NCI-H510A (cell line): ENCODE measurements at regions not wholly inside any gene's neighbourhood (a gene's known extent, or its start where the extent isn't known, plus 50 kb on each side); places are given as distances from the start of the nearest gene placed in this dataset.
"Not testable (repeated sequence)": the region's sequence is repeated elsewhere in the genome, so short reads cannot be mapped to it uniquely, and the experiment has no call there.

Experiments used
- DNase-seq: peaks from one replicate; lab custom pipeline; 2025; lab: John Stamatoyannopoulos, UW

GRCh38 chr7:28328822-28329660 is 83.3 kb upstream of the CREB5 start:
- DNase-seq = peak; percentile 58

- DNase-seq = no peak
Measured at GRCh38 chr7:28329661-28330363, 82.5 kb upstream of the CREB5 start.

- no peak for DNase-seq
Measured at GRCh38 chr7:28330384-28331070, 81.8 kb upstream of the CREB5 start.

- DNase-seq = no peak
Measured at GRCh38 chr7:28332046-28332445, 80.3 kb upstream of the CREB5 start.

- not testable (repeated sequence) for DNase-seq
Measured at GRCh38 chr7:28333548-28333947, 78.8 kb upstream of the CREB5 start.

- DNase-seq = no peak
Measured at GRCh38 chr7:28336806-28337205, 75.5 kb upstream of the CREB5 start.

GRCh38 chr7:28338041-28338440 is 74.3 kb upstream of the CREB5 start:
- no peak for DNase-seq

GRCh38 chr7:28343462-28343861 is 68.9 kb upstream of the CREB5 start:
- no peak for DNase-seq

GRCh38 chr7:28346256-28346655 is 66.1 kb upstream of the CREB5 start:
- DNase-seq = no peak

GRCh38 chr7:28346676-28347363 is 65.5 kb upstream of the CREB5 start:
- DNase-seq = no peak

GRCh38 chr7:28347475-28348318 is 64.6 kb upstream of the CREB5 start:
- DNase-seq = no peak

GRCh38 chr7:28348636-28349035 is 63.7 kb upstream of the CREB5 start:
- DNase-seq = no peak

GRCh38 chr7:28349637-28350036 is 62.7 kb upstream of the CREB5 start:
- DNase-seq = peak; percentile 20

- no peak for DNase-seq
Measured at GRCh38 chr7:28350662-28351061, 61.7 kb upstream of the CREB5 start.

- no peak for DNase-seq
Measured at GRCh38 chr7:28351450-28351849, 60.9 kb upstream of the CREB5 start.

- peak; percentile 62 for DNase-seq
Measured at GRCh38 chr7:28354601-28355402, 57.5 kb upstream of the CREB5 start.

GRCh38 chr7:28355635-28356319 is 56.5 kb upstream of the CREB5 start:
- peak; percentile 82 for DNase-seq

- DNase-seq = no peak
Measured at GRCh38 chr7:28356619-28357018, 55.7 kb upstream of the CREB5 start.

- DNase-seq = no peak
Measured at GRCh38 chr7:28358423-28358868, 53.9 kb upstream of the CREB5 start.

- DNase-seq = no peak
Measured at GRCh38 chr7:28360739-28361138, 51.6 kb upstream of the CREB5 start.
